HG02852 (cell line): ENCODE measurements at regions not wholly inside any gene's neighbourhood (a gene's known extent, or its start where the extent isn't known, plus 50 kb on each side); places are given as distances from the start of the nearest gene placed in this dataset.
"Not testable (repeated sequence)": the region's sequence is repeated elsewhere in the genome, so short reads cannot be mapped to it uniquely, and the experiment has no call there.

Experiments used
- ATAC-seq: cut with Tn5 transposase; IDR thresholded peaks from one replicate; pipeline ENCODE4 v1.9.1; 2021; ENCODE audit warnings: mild to moderate bottlenecking, moderate library complexity; ENCODE audit not compliant: unreplicated experiment

DNA sequence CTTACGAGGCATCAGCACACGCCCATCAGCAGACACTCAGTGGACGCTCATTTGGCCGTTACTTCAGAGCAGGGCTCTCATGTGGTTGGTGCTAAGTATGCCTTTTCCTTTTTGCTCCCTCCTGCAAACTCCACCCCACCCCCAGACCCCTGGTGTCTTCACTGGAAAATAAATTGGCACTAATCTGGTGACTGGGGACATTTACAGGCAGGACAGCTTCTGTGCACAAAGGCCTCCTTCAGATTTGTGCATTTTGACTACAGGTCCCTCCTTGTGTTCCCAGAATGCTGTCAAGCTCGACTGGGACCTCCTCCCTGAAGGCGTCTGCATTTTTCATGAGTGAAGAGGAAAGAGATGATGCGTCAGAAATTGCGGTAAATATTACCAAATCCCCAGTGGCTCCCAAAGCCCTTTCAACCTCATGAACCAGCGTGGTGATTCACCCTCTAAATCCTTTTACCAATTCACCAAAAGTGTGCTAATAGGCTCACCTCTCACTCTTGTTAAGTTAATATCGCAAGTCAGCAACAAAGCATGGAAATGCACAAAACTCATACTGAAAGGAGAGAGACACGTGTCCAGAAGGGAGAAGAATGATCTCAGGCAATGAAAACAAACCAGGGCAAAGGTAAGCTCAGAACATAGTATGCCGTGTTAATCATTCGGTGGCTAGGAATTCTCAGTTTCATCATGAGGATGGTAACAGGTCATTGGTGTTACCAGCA is 119.0 kb downstream of the NKX6-1 start:
- no peak for ATAC-seq

DNA sequence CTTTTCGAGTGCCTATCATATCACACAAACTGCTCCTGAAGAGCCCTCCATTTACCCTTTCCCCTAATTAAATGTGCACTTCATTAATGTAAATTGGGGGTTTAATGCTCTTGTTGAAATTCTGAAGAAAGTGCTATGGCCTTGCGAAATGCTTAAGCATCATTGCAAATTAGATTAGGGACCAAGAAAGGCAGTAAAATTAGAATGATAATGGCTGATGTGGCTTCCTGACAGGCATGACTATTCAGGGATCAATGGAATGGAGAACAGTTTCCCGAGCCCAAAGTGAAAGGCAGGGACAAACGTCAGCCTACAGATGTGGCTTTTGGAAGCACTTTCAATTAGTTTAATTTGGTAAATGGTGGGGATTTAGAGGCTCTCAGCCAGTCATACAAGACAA is 120.1 kb downstream of the NKX6-1 start:
- ATAC-seq, result no peak

DNA sequence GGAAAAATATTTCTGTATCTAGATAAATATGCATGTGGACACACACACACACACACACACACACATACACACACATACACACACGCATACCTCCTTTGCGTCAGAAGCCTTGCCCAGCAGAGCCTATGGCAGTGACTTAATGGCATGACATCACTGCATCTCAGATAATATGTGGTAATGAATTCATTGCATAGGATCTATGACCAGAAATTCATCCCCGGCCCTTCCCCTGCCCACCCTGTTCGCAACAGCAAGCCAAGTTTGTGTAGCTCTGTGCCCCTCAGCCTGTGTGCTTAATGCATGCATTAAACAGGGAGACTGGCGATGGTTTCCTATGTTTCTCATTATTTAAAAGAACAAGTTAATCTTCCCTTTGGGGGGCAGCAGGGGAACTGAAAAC is 120.7 kb downstream of the NKX6-1 start:
- no peak for ATAC-seq

DNA sequence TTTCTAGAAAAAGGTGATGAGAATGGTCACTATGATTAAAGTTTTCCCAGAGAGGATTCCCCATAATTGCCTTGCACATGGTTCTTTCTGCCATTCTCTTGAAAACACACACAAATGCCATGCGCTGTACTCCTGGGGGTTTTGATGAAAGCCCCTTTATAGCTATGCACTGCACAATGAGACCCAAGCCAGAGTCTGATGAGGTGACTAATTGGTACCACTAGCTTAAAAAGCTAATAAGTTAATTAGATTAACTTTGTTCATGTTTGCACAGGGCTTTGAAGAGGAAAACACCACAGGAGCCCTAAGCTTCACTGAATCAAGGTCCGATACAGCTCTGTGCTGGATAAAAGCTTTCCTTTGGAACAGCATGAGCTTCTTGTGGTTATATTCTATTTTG is 132.2 kb downstream of the NKX6-1 start:
- ATAC-seq, result no peak

DNA sequence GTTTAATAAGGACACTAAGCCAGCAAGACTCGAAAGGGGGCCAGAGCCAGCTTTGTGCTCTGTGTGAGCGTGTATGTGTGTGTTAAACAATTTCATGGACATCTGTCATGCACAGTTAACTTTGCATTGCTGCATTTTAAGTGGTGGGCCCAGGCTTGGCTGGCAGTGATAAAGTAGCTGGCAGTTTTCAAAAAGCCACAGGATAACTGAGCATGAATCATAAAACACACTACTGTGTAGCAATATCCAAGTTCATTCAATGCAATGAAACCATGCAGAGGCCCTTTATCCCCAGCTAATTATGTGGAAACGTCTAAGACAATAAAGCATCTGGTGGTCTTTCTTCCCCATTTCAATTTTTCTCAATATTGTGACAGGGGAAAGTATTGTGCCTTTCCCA is 132.9 kb downstream of the NKX6-1 start:
- ATAC-seq, result no peak

DNA sequence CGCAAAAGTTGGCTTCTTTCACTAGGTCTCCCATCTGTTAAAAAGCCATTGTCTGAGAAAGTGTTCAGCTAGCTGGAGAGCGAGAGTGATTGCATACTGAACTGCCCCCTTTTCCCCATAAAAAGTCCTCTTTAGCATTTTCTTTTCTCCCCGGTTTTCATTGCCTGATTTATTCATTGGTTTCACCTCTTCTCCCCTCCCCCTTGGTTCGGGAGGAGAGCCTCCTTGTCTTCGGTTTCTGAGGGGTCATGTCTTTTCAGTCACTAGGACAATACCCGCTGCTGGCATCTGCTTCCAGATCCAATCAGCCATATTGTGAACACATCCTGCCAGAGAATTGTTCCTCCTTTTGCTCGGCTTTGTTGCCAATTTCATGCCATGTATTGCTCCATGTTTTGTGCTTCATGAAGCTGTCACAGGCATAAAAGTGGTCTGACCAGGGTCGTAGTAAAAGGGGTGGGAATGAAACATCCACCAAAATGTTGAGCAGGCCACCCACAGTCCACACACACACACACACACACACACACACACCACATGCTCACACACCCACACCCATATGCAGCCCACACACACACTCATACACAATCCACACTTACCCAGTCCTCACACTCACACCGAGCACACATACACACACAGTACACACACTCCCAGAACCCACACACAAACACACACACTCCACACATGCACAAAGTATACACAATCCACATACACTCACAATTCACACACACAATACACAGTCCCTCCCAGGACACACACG is 136.0 kb downstream of the NKX6-1 start:
- ATAC-seq, result no peak

DNA sequence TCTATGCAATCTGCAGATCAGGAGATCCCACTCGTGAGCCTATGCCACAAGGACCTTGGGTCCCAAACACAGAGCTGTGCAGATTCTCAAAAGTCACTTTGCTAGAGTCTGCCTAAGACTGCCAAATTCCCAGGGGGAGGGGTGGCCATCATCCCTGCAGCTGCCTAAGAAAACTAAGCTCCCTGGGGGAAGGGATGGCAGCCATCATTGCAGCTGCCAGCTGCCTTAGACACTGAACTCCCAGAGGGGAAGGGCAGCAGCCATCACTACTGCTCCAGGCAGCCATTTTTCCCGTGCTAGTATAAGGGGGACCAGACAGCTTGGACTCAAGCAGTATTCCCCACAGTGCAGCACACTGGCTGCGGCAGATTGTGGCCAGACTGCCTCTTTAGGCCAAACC is 156.9 kb downstream of the NKX6-1 start:
- ATAC-seq, result no peak

DNA sequence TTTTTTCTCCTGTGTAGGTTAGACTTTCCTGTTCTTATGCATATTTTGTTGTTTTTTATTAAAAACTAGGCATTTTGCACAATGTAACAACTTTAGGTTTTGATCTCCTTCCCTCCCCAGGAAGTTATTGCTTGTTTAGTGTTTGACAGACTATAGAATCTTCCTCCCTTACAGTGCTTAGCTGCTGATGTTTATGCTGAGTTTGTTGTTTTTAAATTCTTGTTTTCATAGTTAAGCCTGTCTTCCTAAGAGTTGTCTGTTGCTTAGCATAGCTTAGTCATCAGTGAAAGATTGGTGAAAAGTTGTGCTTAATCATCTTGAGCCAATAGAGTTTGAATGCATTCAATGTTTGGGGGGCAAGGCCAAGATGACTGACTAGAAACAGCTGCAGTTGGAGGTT is 157.5 kb downstream of the NKX6-1 start:
- no peak for ATAC-seq

DNA sequence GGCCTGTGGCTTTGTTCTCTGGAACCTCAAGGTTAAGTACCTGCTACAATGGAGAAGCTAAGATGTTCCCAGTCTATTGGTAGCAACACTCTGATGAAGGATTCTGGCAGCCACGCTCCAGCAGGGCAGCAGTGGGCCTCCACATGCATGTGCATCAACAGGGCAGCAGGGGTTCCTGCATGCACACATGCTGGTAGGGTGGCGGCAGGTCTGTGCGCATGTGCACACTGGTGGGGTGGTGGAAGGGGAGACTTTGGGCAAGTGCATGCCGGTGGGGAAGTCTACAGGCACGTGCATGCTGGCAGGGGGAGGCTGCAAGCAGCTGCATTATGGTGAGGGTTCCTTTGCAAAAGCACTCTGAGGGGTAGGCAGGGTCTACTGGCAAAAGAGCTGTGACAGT is 160.7 kb downstream of the NKX6-1 start:
- no peak for ATAC-seq

DNA sequence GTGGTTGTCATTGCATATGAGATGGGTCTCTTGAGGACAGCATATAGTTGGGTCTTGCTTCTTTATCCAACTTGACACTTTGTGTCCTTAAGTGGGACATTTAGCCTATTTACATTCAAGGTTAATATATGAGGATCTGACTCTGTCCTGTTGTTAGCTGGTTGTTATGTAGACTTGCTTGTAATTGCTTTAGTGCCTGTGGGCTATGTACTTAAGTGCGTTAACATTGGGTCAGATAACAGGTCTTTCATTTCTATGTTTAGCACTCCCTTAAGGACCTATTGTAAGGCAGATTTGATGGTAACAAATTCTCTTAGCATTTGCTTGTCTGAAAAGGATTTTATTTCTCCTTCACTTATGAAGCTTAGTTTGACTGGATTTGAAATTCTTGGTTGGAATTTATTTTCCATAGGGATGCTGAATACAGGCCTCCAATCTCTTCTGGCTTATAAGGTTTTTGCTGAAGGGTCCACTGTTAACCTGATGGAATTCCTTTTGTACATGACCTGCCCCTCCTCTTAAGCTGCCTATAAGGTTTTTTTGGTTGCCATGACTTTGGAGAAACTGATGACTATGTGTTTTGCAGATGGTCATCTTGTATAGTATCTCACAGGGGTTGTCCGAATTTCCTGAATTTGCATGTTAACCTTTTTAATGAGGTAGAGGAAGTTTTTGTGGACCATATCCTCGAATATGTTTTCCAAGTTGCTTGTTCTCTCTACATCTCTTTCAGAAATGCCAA is 162.0 kb downstream of the NKX6-1 start:
- ATAC-seq, result no peak

DNA sequence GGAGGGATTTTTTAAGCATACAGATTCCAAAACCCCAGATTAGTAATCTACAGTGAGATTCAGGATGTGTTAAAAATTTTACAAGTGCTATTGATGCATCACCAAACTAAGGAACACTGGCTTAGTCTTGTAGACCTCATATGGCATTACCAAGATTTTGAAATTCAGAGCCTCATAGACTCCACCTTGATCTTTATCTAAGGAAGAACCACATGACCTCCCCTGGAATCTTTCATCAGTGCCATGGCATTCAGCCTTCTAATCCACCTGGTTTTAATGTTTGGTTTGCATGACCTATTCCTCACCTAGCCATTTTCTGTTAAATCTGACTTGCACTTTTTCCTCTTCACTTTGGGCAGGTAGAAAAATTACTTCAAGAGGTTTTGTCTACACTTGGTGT is 171.6 kb downstream of the NKX6-1 start:
- ATAC-seq, result no peak

DNA sequence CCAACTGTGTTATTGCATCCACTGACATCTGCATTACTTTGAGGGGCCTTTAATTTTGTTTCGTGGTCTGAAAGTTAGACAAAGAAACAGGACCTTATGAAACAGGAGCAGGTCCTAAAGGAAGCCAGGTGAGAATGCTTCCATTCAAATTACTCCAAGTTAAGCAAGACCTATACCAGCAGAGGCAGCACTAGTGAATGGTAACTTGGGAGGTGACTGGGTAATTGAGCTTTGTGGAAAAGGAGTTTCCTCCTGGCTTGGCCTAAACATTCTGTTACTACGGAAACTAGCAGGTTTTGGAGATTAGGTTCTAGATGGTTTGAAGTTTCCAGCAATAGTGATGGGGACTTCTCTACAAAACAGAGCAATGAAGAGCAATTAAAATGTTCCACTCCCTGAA is 173.5 kb downstream of the NKX6-1 start:
- ATAC-seq, result no peak

DNA sequence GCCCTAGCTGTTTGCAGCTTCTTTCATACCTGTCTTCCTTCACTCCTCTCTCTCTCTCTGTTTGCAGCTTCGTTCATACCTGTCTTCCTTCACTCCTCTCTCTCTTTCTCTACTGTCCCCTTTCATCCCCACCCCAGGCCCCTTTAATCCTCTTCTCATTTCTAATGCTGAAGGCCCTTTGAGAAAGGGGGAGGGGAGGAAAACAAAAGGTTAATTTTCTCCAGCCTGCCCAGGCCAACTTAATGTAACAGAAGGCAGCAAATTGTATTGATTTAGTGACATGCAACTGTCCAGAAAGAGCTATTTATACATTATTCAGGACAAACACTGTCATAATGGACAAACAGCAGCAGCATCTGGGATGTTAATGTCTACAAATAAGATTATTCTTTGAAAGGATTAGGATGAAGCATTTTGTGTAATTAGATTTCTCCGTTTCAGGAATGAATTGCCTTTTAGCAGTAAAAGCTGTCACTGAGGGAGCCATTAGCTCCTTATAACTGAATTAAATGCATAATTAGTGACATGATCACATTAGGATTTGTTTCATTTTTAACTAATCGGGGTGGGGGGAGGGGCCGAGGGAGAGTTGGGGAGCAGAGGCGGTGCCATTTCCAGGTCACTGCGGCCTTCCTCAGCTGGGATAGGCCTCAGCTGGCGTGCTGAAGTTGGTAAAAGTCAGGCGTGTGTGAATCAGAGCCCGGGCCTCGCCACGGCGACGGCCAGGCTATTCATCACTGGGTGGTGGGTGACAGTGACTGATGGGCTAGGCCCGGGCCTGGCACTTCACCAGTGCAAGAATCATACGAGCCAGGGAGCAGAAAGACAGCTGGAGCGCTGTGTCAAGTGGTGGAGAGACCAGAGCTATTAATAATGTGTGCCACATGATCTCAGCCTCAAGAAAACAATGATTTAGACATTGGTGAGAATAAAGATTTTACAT is 174.5 kb downstream of the NKX6-1 start:
- ATAC-seq, result no peak

DNA sequence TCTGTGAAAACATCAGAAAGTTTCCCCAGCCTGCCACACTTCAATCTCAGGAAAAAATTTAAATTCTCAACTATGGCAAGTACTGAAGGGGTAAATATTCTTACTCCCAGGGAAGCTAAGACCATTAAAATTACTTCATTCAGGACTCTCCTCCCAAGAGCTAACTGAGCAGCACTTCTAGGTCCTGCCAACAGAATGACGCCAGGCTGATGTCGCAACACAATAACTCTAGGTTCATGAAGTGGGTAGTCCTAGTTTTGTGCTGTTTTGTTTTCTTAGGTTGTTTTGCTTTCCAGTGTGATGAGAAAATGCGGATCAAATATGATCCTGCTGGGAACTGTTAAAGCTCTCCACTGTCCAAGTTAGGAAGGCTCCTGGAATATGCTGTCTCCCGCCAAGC is 180.0 kb downstream of the NKX6-1 start:
- ATAC-seq, result no peak

DNA sequence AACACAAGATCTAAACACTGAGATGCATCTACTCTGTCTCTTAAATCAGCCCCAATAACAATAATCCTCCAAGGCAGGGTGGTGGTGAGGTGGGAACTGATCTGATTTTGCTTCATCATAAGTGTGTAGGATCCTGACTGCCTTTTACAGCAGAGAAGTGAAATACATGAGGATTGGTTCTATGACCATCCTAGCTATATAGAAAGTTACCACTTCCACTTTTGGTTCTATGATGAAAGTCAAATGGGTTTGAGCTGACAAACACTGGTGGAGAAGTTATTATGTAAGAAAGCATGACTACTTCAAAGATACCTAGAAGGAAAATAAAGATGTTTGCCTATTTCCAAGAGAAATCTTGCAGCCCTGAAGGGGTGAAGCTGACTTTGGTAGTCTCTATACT is 181.6 kb downstream of the NKX6-1 start:
- ATAC-seq, result no peak

DNA sequence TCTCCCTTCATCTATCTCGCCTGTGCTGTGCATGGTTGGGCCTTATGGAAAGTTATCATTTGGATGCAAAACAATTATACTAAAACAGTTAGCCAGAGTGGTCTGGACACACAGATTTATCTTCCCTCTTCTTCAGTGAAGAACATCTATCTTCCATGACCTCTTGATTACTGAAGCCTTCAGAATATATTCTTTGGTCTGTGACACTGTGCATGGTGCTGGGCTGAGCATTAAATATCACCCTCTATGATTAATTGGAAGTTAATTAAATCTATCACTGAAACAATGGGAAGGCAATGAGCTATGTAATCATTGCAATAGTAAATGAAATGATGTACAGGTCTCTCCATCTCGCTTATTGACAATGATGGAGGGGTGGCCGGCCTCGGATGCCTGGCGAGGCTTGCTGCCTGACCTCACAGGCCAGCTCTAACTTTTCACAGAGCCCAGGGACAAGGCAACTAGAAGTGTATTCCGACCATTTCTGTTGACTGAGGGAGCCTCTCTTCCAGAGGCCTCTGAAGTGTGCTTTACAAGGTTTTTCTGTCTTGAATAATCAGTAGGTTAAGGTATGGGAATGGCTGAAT is 186.6 kb downstream of the NKX6-1 start:
- ATAC-seq, result no peak

DNA sequence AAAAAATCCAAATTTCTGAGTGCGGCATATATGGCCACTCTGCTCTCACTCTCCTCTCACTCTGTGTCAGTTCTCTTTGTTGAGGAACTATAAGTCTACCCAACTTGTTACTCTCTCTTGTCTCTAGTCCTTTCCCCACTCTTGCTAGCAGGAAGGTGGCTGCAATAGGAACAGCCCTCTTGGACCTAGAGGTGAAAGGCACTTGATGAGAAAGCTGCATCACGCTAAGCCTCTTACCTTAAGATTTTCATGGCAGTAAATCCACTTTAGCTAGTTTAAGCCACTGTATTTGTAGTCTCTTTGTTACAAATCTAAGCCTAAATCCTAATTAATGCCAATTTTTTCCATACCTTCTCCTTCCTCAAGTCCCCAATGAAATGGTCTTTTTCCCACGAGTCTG is 189.9 kb downstream of the NKX6-1 start:
- no peak for ATAC-seq

DNA sequence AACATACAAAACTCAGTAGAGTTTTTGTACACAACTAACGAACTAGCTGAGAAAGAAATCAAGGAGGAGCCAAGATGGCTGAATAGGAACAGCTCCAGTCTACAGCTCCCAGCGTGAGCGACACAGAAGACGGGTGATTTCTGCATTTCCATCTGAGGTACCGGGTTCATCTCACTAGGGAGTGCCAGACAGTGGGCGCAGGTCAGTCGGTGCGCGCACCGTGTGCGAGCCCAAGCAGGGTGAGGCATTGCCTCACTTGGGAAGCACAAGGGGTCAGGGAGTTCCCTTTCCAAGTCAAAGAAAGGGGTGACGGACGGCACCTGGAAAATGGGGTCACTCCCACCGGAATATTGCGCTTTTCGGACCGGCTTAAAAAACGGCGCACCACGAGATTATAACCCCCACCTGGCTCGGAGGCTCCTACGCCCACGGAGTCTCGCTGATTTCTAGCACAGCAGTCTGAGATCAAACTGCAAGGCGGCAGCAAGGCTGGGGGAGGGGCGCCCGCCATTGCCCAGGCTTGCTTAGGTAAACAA is 200.3 kb downstream of the NKX6-1 start:
- ATAC-seq, result not testable (repeated sequence)

DNA sequence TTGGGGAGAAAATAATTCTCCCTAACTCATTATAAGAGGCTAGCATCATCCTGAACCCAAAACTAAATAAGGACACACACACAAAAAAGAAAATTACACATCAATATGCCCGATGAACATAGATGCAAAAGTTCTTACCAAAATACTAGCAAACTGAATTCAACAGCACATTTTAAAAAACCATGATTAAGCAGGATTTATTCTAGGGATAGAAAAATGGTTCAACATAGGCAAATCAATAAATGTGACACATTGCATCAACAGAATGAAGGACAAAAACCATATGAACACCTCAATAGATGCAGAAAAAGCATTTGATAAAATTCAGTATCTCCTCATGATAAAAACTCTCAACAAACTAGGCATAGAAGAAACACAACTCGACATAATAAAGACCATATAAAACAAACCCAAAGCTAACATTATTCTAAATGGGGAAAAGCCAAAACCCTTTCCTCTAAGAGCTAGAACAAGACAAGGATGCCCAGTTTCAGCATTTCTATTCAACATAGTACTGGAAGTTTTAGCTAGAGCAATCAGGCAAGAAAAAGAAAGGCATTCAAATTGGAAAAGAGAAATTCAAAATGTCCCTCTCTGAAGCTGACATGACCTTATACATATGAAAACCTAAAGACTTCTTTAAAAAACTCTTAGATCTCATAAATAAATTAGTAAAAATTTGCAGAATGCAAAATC is 200.9 kb downstream of the NKX6-1 start:
- ATAC-seq, result no peak

DNA sequence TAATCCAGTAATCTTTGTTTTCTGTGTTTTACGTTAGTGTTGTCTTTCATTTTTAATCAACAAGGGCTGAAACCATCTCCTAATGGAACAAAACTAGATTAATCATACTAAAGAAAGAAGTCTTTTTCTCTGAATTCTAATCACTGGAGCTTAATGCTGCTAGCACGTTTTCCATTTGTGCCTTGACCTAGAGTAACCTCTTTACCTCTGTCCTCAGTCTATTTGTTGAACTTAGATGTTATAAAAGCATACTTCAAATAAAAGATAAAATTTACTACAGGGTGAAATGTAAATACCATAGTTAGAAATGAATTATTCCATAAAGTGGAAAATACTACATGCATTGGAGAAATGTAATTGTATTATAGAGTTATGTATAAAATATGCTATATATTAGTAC is 207.1 kb downstream of the NKX6-1 start:
- ATAC-seq, result no peak
